Aorta (tissue), 5 donors: ENCODE measurements at regions not wholly inside any gene's neighbourhood (a gene's known extent, or its start where the extent isn't known, plus 50 kb on each side); places are given as distances from the start of the nearest gene placed in this dataset.

Experiments
- ATAC-seq: fragments of 200-7000 bp; cut with Tn5 transposase; one replicate; pipeline ENCODE4 v1.9.1; 2022; ENCODE audit warnings: moderate library complexity; ENCODE audit not compliant: low FRiP score
- DNase-seq, 2 donors: peaks; one replicate each; pipeline ENCODE4 v3.0.0-alpha.2; 2020
- H3K27ac ChIP-seq, 2 donors: one replicate each; pipeline ENCODE4 v1.5.1; 2013; ENCODE audit warnings: low read length in 2 of 2, mild to moderate bottlenecking in 2 of 2, moderate library complexity in 2 of 2, control low read depth in 1 of 2, inconsistent platforms in 1 of 2, low read depth in 1 of 2
- H3K27me3 ChIP-seq, 2 donors: one replicate each; pipeline ENCODE4 v1.6.1; 2013; ENCODE audit warnings: control low read depth in 1 of 2, low read length in 1 of 2, mild to moderate bottlenecking in 1 of 2, moderate library complexity in 1 of 2; ENCODE audit not compliant: insufficient read depth in 2 of 2, control insufficient read depth in 1 of 2
- H3K36me3 ChIP-seq, 2 donors: one replicate each; pipeline ENCODE4 v1.6.1; 2013; ENCODE audit warnings: control low read depth in 1 of 2, low read length in 1 of 2, mild to moderate bottlenecking in 1 of 2; ENCODE audit not compliant: insufficient read depth in 2 of 2, control insufficient read depth in 1 of 2
- H3K4me1 ChIP-seq, 2 donors: one replicate each; pipeline ENCODE4 v1.6.1; 2013; ENCODE audit warnings: low read length in 2 of 2, control low read depth in 1 of 2, mild to moderate bottlenecking in 1 of 2, moderate library complexity in 1 of 2; ENCODE audit not compliant: insufficient read depth in 2 of 2, control insufficient read depth in 1 of 2
- H3K4me3 ChIP-seq, 2 donors: one replicate each; pipeline ENCODE4 v1.5.1; 2013; ENCODE audit warnings: low read length in 2 of 2, control low read depth in 1 of 2, mild to moderate bottlenecking in 1 of 2
- H3K9me3 ChIP-seq: one replicate; pipeline ENCODE4 v1.6.1; 2013; ENCODE audit warnings: mild to moderate bottlenecking, low read length; ENCODE audit not compliant: control insufficient read depth
- WGBS, 2 donors: extraction: QIAGEN DNeasy Blood & Tissue Kit; methylation state at CpG; one replicate each; pipeline ENCODE4 v1.1.7; 2013; 5-methylcytosine and 5-hydroxymethylcytosine counted together
- intact Hi-C, 2 donors: fragments of 100-400 bp; cut with DNase I; formaldehyde crosslinking; loops; one replicate each; pipeline versions ENCODE4 v1.14.2 to v1.15.0; 2022
- donor health status: healthy with polysubstance abuse.
- donor health status: Bipolar disorder and iron deficiency.
- donor health status: DM: no; HTN: no; CAD: no.
- donor health status: DM: no; HTN: no; CAD: no.
- donor health status: DM: yes; HTN: yes; CAD: no.

- no peaks in the 10 kb centered on the region for H3K36me3 ChIP-seq
- WGBS, 2 donors = 91% methylated on average over 6 of the region's 6 CpGs
- H3K9me3 ChIP-seq = no peaks in the 10 kb centered on the region
- no peaks in the 10 kb centered on the region for H3K27me3 ChIP-seq
- no peak for DNase-seq
- peak overlapping the region; percentile 9 to 87 for H3K27ac ChIP-seq
- ATAC-seq = no peak
- H3K4me1 ChIP-seq = peaks cover 0 to 4% of the 10 kb centered on the region in 2 donors
- intact Hi-C loops = loop anchor here in 1 of 2 donors (5.0 kb wide), 3 partner anchors 65 to 215 kb away; partner anchors contain the start of gene ETS2
- no peak overlapping the region for H3K4me3 ChIP-seq
These were observed 160.8 kb downstream of the PSMG1 start for GRCh38 chr21:39022466-39022862.

DNA sequence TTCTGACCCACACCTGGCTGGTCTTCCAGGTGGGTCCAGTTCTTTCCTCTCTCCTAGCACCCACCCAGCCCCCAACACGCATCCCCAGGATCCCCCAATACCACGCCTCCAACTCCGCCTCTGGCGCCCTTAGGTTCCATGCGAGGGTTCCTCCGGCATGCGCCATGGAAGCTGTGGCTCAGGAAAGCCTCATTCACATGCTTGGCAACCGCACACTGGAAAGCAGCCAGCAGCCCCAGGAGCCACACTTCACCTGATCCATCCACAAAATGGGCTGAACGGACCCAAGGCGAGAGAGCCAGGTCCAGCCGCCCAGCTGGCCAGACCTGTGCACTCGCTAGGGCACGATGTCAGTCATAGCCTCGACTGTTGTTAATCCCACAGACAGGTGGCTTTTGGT lies 161.2 kb downstream of the PSMG1 start:
- no peaks in the 10 kb centered on the region for H3K9me3 ChIP-seq
- no peak for DNase-seq
- H3K4me3 ChIP-seq = no peak overlapping the region
- H3K36me3 ChIP-seq = no peaks in the 10 kb centered on the region
- intact Hi-C loops = loop anchor here in 1 of 2 donors (5.0 kb wide), 3 partner anchors 65 to 215 kb away; partner anchors contain the start of gene ETS2
- H3K27ac ChIP-seq = peak overlapping the region in 1 of 2 donors; percentile 87
- H3K4me1 ChIP-seq = peaks cover 0 to 4% of the 10 kb centered on the region in 2 donors
- H3K27me3 ChIP-seq = no peaks in the 10 kb centered on the region
- ATAC-seq = no peak
- 89 to 94% methylated on average over 14 of the region's 14 CpGs for WGBS, 2 donors

GRCh38 chr21:39021478-39021832 lies 161.8 kb downstream of the PSMG1 start:
- peak overlapping the region in 1 of 2 donors; percentile 87 for H3K27ac ChIP-seq
- intact Hi-C loops = loop anchor here in 1 of 2 donors (5.0 kb wide), 3 partner anchors 66 to 214 kb away; partner anchors contain the start of gene ETS2
- no peaks in the 10 kb centered on the region for H3K9me3 ChIP-seq
- H3K4me1 ChIP-seq = peaks cover 0 to 4% of the 10 kb centered on the region in 2 donors
- WGBS, 2 donors = 71 to 77% methylated on average over 7 of the region's 7 CpGs
- H3K4me3 ChIP-seq = no peak overlapping the region
- H3K27me3 ChIP-seq = no peaks in the 10 kb centered on the region
- ATAC-seq (no peak), DNase-seq (no peak)
- H3K36me3 ChIP-seq = no peaks in the 10 kb centered on the region

DNA sequence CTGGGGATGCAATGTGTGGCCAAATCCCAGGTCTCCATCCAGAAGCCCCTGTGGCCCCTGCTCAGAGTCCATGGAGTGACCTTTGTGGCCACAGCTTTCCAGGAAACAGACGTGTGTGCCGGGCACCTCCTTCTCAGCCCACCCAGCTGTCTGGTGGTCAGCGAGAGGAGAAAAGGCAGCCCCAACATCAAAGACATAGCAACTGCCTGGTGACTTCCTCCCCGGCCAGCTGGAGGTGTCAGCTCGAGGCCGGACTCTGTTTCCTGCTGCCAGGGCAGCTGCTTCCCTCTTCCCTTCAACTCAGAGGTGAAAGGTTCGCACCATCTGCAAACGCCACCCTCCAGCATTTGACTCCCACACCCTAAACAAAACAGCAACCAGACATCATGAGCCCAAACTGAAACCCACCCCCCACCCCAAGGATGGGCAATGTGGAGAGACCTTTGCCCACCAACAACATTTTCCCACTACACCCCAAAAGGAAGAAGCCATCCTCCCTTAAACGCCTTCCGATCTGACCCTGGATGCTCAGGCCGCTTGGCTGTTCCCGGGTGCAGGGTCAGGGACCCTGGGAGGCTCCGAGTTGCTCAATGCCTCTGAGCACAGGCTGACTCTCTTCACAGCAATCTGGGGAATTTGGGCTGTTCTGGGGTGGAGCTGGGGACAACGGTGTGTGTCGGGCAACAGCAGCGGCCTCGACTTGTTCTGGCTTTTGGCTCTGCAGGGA lies 162.3 kb downstream of the PSMG1 start:
- H3K27ac ChIP-seq = peak overlapping the region in 1 of 2 donors; percentile 8
- H3K4me3 ChIP-seq = no peak overlapping the region
- no peaks in the 10 kb centered on the region for H3K36me3 ChIP-seq
- H3K9me3 ChIP-seq = no peaks in the 10 kb centered on the region
- WGBS, 2 donors = 72 to 76% methylated on average over 17 of the region's 17 CpGs
- intact Hi-C loops = loop anchor here in 1 of 2 donors (5.0 kb wide), 3 partner anchors 66 to 214 kb away; partner anchors contain the start of gene ETS2
- ATAC-seq (no peak), DNase-seq (peak in 1 of 2 donors; percentile 66)
- peaks cover 0 to 4% of the 10 kb centered on the region in 2 donors for H3K4me1 ChIP-seq
- no peaks in the 10 kb centered on the region for H3K27me3 ChIP-seq

DNA sequence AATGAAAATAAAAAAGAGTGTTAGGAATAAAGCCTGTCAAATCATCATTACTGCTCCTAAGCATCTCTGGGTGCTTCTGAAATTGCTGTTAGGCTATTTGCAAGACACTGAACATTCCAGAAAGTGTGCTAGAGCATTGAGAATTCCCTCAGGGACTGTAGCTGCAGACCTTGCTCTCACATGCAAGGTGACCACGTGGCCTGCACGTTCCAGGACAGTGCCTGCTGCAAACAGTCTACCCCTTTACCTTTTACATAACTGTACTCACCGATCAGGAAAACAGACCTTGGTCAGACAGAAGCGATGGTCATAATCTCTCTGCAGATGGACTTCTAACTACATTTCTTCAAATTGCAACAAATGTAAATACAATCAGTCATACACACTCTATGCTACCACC lies 164.5 kb downstream of the PSMG1 start:
- ATAC-seq (no peak), DNase-seq (peak in 1 of 2 donors; percentile 8)
- intact Hi-C loops = no loop called here
- Histone ChIP-seq H3K36me3 (no peaks in the 10 kb centered on the region), H3K9me3 (no peaks in the 10 kb centered on the region), H3K27ac (no peak overlapping the region), H3K4me3 (no peak overlapping the region), H3K4me1 (peaks cover 2 to 4% of the 10 kb centered on the region in 2 donors), H3K27me3 (no peaks in the 10 kb centered on the region)
- 52 to 74% methylated on average over 4 of the region's 4 CpGs for WGBS, 2 donors

DNA sequence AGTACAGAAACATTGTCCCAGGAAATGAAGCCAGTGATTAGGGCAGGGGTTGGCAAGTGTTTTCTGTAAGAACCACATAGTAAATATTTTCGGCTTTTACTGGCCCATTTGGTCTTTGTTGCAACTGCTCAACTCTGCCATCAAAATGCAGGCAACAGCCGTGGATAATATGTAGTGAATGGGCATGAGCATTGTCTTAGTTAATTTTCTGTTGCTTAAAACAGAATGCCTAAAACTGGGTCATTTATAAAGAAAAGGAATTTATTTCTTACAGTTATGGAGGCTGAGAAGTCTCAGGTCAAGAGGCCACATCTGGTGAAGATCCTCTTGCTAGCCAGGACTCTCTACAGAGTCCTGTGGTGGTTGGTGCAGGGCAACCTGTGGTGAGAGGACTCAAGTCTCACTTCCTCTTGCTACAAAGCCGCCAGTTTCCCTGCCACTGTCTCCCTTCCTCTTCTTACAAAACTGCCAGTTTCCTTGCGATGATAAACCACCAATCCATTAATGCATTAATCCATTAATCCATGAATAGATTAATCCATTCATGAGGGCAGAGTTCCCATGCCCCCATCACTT lies 166.4 kb downstream of the PSMG1 start:
- peaks cover 0 to 2% of the 10 kb centered on the region in 2 donors for H3K4me1 ChIP-seq
- no peaks in the 10 kb centered on the region for H3K36me3 ChIP-seq
- WGBS, 2 donors = 91 to 92% methylated on average over 4 of the region's 4 CpGs
- no peak overlapping the region for H3K27ac ChIP-seq
- H3K4me3 ChIP-seq = no peak overlapping the region
- DNase-seq (peak; percentile 41 to 66), ATAC-seq (no peak)
- no peaks in the 10 kb centered on the region for H3K9me3 ChIP-seq
- intact Hi-C loops = no loop called here
- H3K27me3 ChIP-seq = no peaks in the 10 kb centered on the region

GRCh38 chr21:39014747-39015146 lies 168.5 kb downstream of the PSMG1 start:
- ATAC-seq (no peak), DNase-seq (peak in 1 of 2 donors; percentile 22)
- Histone ChIP-seq H3K27me3 (no peaks in the 10 kb centered on the region), H3K4me1 (peaks cover 0 to 2% of the 10 kb centered on the region in 2 donors), H3K36me3 (no peaks in the 10 kb centered on the region), H3K4me3 (no peak overlapping the region), H3K9me3 (no peaks in the 10 kb centered on the region), H3K27ac (no peak overlapping the region)
- intact Hi-C loops = no loop called here
- 76 to 78% methylated on average over 9 of the region's 9 CpGs for WGBS, 2 donors

GRCh38 chr21:39012326-39013230 lies 170.7 kb downstream of the PSMG1 start:
- Histone ChIP-seq H3K4me3 (no peak overlapping the region), H3K27me3 (no peaks in the 10 kb centered on the region), H3K27ac (no peak overlapping the region), H3K4me1 (peaks cover 2 to 3% of the 10 kb centered on the region in 2 donors), H3K36me3 (no peaks in the 10 kb centered on the region), H3K9me3 (no peaks in the 10 kb centered on the region)
- intact Hi-C loops = no loop called here
- ATAC-seq (no peak), DNase-seq (peak; percentile 26 to 36)
- 90 to 92% methylated on average over 15 of the region's 15 CpGs for WGBS, 2 donors
